ENCODE measurements at regions not wholly inside any gene's neighbourhood (a gene's known extent, or its start where the extent isn't known, plus 50 kb on each side); places are given as distances from the start of the nearest gene placed in this dataset.

DNA sequence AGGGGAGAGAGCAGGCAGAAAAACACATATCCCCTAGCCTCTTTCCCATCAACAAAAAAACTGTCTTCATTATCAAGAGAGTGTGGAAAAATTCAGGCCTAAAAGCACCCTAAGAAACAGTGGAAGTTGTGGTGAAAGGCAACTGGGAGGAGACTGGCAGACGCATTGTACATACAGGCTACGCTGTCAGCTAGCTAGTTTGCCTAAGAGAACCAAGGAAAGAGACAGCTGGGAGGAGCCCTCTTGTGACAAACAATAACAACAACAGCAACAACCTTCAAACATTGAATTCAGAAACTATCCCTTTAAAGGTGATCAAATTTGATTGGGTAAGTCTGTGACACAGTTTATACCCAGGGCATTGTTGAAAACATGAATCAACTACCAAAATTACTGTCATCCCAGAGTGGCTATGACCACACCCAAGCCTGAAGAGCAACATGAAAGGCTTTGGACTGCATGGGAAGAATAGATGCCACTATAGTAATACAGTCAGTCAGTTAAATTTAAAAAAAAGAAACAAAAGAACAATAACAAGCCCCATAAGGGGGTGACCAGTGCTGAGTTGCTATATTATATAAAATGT lies 88.9 kb upstream of the CRIM1 start:
- DNase-seq (ENCODE audit: low read depth), result no peak
- TF ChIP-seq, protein P1, sequence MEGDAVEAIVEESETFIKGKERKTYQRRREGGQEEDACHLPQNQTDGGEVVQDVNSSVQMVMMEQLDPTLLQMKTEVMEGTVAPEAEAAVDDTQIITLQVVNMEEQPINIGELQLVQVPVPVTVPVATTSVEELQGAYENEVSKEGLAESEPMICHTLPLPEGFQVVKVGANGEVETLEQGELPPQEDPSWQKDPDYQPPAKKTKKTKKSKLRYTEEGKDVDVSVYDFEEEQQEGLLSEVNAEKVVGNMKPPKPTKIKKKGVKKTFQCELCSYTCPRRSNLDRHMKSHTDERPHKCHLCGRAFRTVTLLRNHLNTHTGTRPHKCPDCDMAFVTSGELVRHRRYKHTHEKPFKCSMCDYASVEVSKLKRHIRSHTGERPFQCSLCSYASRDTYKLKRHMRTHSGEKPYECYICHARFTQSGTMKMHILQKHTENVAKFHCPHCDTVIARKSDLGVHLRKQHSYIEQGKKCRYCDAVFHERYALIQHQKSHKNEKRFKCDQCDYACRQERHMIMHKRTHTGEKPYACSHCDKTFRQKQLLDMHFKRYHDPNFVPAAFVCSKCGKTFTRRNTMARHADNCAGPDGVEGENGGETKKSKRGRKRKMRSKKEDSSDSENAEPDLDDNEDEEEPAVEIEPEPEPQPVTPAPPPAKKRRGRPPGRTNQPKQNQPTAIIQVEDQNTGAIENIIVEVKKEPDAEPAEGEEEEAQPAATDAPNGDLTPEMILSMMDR (conservative IDR thresholded peaks at IDR 0.05; ENCODE audit: low read depth, low read length), result no peak
- H3K4me3 ChIP-seq (ENCODE audit: low read depth, low read length), result no peak overlapping the region

DNA sequence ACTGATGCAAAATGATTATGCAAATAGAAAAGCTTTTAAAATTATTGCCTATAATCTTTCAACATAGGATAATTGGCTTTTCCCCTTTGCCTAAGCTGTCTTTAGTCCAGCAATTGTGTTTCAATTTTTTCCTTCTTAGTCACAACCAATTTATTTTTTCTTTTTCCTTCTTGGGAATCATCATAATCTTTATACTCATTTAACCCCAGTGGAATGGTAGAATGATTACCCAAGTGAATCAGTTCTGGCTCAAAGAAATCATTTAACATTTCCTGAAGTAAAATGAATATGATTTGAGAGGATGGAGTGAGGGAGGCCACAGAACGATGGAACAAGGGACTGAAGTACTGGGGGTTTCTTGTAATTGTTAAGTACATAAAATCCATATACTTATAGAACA lies 93.0 kb upstream of the CRIM1 start:
- TF ChIP-seq, protein P1 (conservative IDR thresholded peaks at IDR 0.05; ENCODE audit: low read depth, low read length), result no peak
- DNase-seq (ENCODE audit: low read depth), result no peak
- no peak overlapping the region for H3K4me3 ChIP-seq (ENCODE audit: low read depth, low read length)

DNA sequence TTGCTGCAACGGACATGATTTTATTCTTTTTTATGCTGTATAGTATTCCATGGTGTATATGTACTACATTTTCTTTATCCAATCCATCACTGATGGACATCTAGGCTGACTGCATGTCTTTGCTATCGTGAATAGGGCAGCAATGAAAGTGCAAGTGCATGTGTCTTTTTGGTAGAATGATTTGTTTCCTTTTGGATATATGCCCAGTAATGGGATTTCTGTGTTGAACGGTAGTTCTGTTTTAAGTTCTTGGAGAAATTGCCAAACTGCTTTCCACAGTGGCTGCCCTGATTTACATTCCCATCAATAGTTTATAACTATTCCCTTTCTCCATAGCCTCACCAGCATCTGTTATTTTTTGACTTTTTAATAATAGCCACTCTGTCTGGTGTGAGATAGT lies 99.7 kb upstream of the CRIM1 start:
- no peak overlapping the region for H3K4me3 ChIP-seq (ENCODE audit: low read depth, low read length)
- TF ChIP-seq, protein P1 (conservative IDR thresholded peaks at IDR 0.05; ENCODE audit: low read depth, low read length), result no peak
- no peak for DNase-seq (ENCODE audit: low read depth)

DNA sequence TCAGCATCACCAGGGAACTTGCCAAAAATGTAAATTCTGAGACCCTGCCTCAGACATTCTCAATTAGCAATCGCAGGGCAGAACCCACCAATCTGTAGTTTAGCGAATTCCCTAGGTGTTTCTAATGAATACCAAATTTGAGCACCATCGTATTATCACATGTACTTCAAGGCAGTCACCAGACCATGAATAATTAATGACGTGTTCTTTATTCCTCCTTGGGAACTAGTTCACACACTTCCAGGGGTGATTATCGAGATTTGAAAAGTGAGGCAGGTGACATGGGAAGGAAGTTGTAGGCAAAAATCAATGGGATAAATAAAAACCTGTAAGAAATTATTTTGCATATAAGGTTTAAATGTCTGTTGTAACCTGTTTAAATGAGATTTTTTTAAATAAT lies 102.5 kb upstream of the CRIM1 start:
- TF ChIP-seq, protein P1 (conservative IDR thresholded peaks at IDR 0.05; ENCODE audit: low read depth, low read length), result no peak
- no peak for DNase-seq (ENCODE audit: low read depth)
- H3K4me3 ChIP-seq (ENCODE audit: low read depth, low read length), result no peak overlapping the region

DNA sequence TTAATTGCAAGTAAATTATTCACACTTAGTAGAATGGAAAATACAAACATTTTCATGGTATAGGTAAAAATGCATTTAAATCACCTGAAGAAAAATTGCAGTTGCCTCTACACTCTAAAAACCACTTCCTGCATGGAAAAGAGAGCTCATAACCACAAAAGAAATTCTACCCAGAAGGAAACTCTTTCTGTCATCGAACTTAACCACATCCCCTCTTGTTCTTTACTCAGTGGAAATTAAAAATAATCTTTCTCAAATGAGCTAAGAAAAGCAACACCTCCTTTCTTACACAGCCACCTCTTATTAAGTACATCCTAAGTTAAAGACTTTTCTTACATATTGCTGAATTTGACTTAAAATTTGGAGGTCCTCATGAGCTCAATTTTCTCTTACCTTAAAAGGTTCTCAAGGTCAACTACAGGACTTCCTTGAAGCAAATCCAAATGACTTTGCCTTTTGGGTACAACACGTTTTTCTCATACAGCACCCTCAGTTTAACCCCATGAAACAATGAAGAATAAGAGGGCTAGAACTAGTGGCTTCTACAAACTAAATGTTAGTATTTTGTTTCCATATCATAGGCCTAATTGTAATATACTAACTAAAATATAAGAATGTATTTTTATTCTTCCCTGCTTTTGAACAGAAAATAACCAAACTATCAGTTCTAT lies 109.1 kb upstream of the CRIM1 start:
- DNase-seq (ENCODE audit: low read depth), result peak; percentile 49

DNA sequence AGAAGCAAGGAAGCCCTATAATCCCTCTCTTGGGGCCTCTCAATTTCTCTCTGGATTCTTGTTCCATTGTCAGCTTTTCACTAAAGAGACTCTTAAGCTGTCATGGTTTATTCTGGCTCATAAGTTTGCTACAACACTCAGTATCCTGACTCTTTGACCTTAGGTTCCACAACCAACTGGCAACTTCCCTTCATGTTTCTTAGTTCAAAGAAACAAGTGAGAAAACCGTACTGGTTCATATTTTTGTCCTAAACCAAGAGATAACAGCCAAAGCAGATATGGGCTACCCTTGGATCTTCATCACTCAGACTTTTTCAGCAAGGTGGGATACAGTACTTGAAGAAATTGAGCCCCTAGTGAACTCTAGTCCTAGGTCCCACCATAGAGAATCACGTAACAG lies 109.9 kb upstream of the CRIM1 start:
- TF ChIP-seq, protein P1 (conservative IDR thresholded peaks at IDR 0.05; ENCODE audit: low read depth, low read length), result no peak
- no peak overlapping the region for H3K4me3 ChIP-seq (ENCODE audit: low read depth, low read length)
- peak; percentile 21 for DNase-seq (ENCODE audit: low read depth)

More for the DNA sequence above, 109.1 kb upstream of the CRIM1 start:
- no peak overlapping the region for H3K4me3 ChIP-seq (ENCODE audit: low read depth, low read length)
- TF ChIP-seq, protein P1 (conservative IDR thresholded peaks at IDR 0.05; ENCODE audit: low read depth, low read length), result no peak

DNA sequence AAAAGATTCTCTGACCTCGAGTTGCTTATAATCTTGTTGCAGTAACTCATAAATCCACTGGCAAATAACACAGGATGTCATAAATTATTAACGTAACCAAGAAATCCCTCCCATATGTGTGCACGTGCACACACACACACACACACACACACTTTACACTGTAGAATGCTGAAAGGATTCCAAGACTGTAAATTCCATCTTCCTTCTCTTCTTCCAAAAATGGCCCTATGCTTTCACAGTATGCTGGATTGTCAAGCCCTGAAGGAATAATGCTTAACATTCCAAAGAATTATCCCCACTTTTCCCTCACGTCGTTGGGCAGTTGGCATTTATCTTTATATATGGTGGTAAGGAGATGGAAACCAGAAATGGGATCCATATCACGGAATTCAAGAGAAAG lies 117.5 kb upstream of the CRIM1 start:
- no peak for DNase-seq (ENCODE audit: low read depth)
- TF ChIP-seq, protein P1 (conservative IDR thresholded peaks at IDR 0.05; ENCODE audit: low read depth, low read length), result no peak
- H3K4me3 ChIP-seq (ENCODE audit: low read depth, low read length), result no peak overlapping the region
